ENCODE measurements at regions not wholly inside any gene's neighbourhood (a gene's known extent, or its start where the extent isn't known, plus 50 kb on each side); places are given as distances from the start of the nearest gene placed in this dataset.

GRCh38 chr6:56727097-56727850 is 84.6 kb upstream of the DST start:
- peaks cover 0 to 2% of the 10 kb centered on the region in 2 experiments; a peak in 1 of 5 replicates for H3K9me3 Mint-ChIP-seq
- peak overlapping the region; percentile 14 for H3K9ac ChIP-seq (ENCODE audit: extremely low read depth, insufficient read length, low read length)
- H3K14ac ChIP-seq (ENCODE audit: insufficient read depth, low read length): no peak overlapping the region
- H3K4ac ChIP-seq (ENCODE audit: low read depth, low read length): no peak overlapping the region
- H3K23ac ChIP-seq (ENCODE audit: insufficient read length, low read depth, low read length): no peak overlapping the region
- peaks cover 3% of the 10 kb centered on the region; the same call in 1 of the 2 replicates for H3K79me2 ChIP-seq (ENCODE audit: insufficient read depth, low read length)
- no peaks in the 10 kb centered on the region for H3K23me2 ChIP-seq (ENCODE audit: insufficient read length, low read depth, low read length, poor library complexity, severe bottlenecking)
- no CpG with 5 or more reads among the region's 4 CpGs for WGBS (ENCODE audit: extremely low coverage, insufficient read length, low lambda C conversion rate)
- H3K36me3 Mint-ChIP-seq (ENCODE audit: insufficient read depth in 1 of 3, low read depth in 3 of 3): peaks cover 0 to 6% (median 3%) of the 10 kb centered on the region in 3 experiments; a peak in 5 of 7 replicates
- H3K4me2 ChIP-seq (ENCODE audit: insufficient read depth, insufficient read length, low read length): peak overlapping the region; percentile 30
- peaks cover 3% of the 10 kb centered on the region for H3K79me1 ChIP-seq (ENCODE audit: insufficient read depth, low read depth, low read length, poor library complexity, severe bottlenecking)
- no peak overlapping the region for H2BK15ac ChIP-seq (ENCODE audit: low read depth, low read length)
- no peak overlapping the region for H4K91ac ChIP-seq (ENCODE audit: insufficient read length, low read depth, low read length)
- peaks cover 12% of the 10 kb centered on the region for H3K4me1 ChIP-seq (ENCODE audit: insufficient read depth, low read length)
- H3K27me3 Mint-ChIP-seq (ENCODE audit: low read depth): no peaks in the 10 kb centered on the region
- H4K5ac ChIP-seq (ENCODE audit: insufficient read length, low read depth, low read length): no peak overlapping the region
- peak overlapping the region; percentile 71 to 88 (median 81) for H3K27ac Mint-ChIP-seq
- no peak overlapping the region for H3K4me3 Mint-ChIP-seq
- no peak for DNase-seq
- H2BK20ac ChIP-seq (ENCODE audit: low read depth, low read length, poor library complexity, severe bottlenecking): no peak overlapping the region
- H3K27ac ChIP-seq (ENCODE audit: insufficient read length, low read depth, low read length): peak overlapping the region; percentile 61
- no peaks in the 10 kb centered on the region for H4K20me1 ChIP-seq (ENCODE audit: control insufficient read depth, insufficient read depth, insufficient read length)
- H2AFZ ChIP-seq (ENCODE audit: low read length): no peak overlapping the region
- peak overlapping the region; percentile 38 for H3K18ac ChIP-seq (ENCODE audit: insufficient read length, low read depth, low read length)
- no peak overlapping the region for H4K8ac ChIP-seq (replicated peaks; ENCODE audit: insufficient read length, low read depth, low read length)
- H2BK5ac ChIP-seq (ENCODE audit: insufficient read length, low read length): no peak overlapping the region
- no peak overlapping the region for H3K56ac ChIP-seq (ENCODE audit: insufficient read length, low read depth, low read length)
- H2BK120ac ChIP-seq (ENCODE audit: low read depth, low read length, poor library complexity, severe bottlenecking): no peak overlapping the region
- no peak overlapping the region for H3T11ph ChIP-seq (ENCODE audit: low read length)
- peaks cover 39 to 44% of the 10 kb centered on the region in 2 experiments for H3K4me1 Mint-ChIP-seq
- no peaks in the 10 kb centered on the region for H3K9me3 ChIP-seq (ENCODE audit: control insufficient read depth, low read depth, low read length)
- H2AK5ac ChIP-seq (ENCODE audit: insufficient read length, low read length): peak overlapping the region; percentile 75
- H3K27me3 ChIP-seq (ENCODE audit: insufficient read depth, low read length): no peaks in the 10 kb centered on the region
- no peak for TF ChIP-seq CTCF (conservative IDR thresholded peaks at IDR 0.05)
- H2BK12ac ChIP-seq (ENCODE audit: insufficient read length, low read depth, low read length): no peak overlapping the region
